ENCODE measurements at regions not wholly inside any gene's neighbourhood (a gene's known extent, or its start where the extent isn't known, plus 50 kb on each side); places are given as distances from the start of the nearest gene placed in this dataset.

- TF ChIP-seq, protein P1, sequence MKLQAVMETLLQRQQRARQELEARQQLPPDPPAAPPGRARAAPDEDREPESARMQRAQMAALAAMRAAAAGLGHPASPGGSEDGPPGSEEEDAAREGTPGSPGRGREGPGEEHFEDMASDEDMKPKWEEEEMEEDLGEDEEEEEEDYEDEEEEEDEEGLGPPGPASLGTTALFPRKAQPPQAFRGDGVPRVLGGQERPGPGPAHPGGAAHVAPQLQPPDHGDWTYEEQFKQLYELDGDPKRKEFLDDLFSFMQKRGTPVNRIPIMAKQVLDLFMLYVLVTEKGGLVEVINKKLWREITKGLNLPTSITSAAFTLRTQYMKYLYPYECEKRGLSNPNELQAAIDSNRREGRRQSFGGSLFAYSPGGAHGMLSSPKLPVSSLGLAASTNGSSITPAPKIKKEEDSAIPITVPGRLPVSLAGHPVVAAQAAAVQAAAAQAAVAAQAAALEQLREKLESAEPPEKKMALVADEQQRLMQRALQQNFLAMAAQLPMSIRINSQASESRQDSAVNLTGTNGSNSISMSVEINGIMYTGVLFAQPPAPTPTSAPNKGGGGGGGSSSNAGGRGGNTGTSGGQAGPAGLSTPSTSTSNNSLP (IDR thresholded peaks at IDR 0.05; ENCODE audit: low read depth, low read length): peak; percentile 66
- TF ChIP-seq, protein P2, sequence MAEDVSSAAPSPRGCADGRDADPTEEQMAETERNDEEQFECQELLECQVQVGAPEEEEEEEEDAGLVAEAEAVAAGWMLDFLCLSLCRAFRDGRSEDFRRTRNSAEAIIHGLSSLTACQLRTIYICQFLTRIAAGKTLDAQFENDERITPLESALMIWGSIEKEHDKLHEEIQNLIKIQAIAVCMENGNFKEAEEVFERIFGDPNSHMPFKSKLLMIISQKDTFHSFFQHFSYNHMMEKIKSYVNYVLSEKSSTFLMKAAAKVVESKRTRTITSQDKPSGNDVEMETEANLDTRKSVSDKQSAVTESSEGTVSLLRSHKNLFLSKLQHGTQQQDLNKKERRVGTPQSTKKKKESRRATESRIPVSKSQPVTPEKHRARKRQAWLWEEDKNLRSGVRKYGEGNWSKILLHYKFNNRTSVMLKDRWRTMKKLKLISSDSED (CRISPR knock-in tag; IDR thresholded peaks at IDR 0.05): no peak
Observed at GRCh38 chr3:124351430-124352148, 359.7 kb upstream of the ROPN1 start (continued).

- no peak overlapping the region for H3K9ac ChIP-seq (ENCODE audit: insufficient read depth, low read depth, low read length)
- POLR2A ChIA-PET: no interaction called here
- TF ChIP-seq POGZ (CRISPR knock-in tag; IDR thresholded peaks at IDR 0.05): no peak
- no peak for TF ChIP-seq MTA1 (CRISPR knock-in tag; IDR thresholded peaks at IDR 0.05; ENCODE audit: borderline replicate concordance)
- no peak for TF ChIP-seq TOPORS (CRISPR knock-in tag; IDR thresholded peaks at IDR 0.05)
- no peak for TF ChIP-seq YEATS2 (CRISPR knock-in tag; IDR thresholded peaks at IDR 0.05; ENCODE audit: borderline replicate concordance)
- no peak for TF ChIP-seq SRY (CRISPR knock-in tag; IDR thresholded peaks at IDR 0.05)
- TF ChIP-seq ZNF550 (CRISPR knock-in tag; IDR thresholded peaks at IDR 0.05; ENCODE audit: borderline replicate concordance): no peak
- TF ChIP-seq TEAD2 (CRISPR knock-in tag; IDR thresholded peaks at IDR 0.05): no peak
- no peak for TF ChIP-seq GLI4 (CRISPR knock-in tag; IDR thresholded peaks at IDR 0.05; ENCODE audit: borderline replicate concordance)
- no peak for TF ChIP-seq ZBTB42 (CRISPR knock-in tag; IDR thresholded peaks at IDR 0.05)
- TF ChIP-seq REPIN1 (CRISPR knock-in tag; IDR thresholded peaks at IDR 0.05; ENCODE audit: borderline replicate concordance, low read depth): no peak
- no peaks in the 10 kb centered on the region for H3K9me3 ChIP-seq (ENCODE audit: low read length)
- no peaks in the 10 kb centered on the region for H3K4me1 ChIP-seq (ENCODE audit: insufficient read depth, low read length)
- whole genome bisulfite sequencing (ENCODE audit: low lambda C conversion rate): 57% methylated on average over 3 of the region's 3 CpGs
- H3K27me3 ChIP-seq (ENCODE audit: control insufficient read depth in 1 of 2, insufficient read depth in 2 of 2, low read length in 2 of 2): no peaks in the 10 kb centered on the region
- no peak for DNase-seq (ENCODE audit: low spot score)
- in situ Hi-C loops (cut with HindIII; ENCODE audit: extremely low pct_ligation_motif_present, low pct_unique_long_range_greater_than_20kb) (loop anchor here (25.0 kb wide), 1 partner anchor 335 kb away; no protein-coding TSS in a partner anchor), intact Hi-C loops (cut with micrococcal nuclease; ENCODE audit: unreplicated experiment) (no loop called here)
- no peak overlapping the region for H2AFZ ChIP-seq (ENCODE audit: low read length)
- no peak overlapping the region for H3K4me3 ChIP-seq (replicated peaks in 1 of 3; ENCODE audit: insufficient read depth in 1 of 3, low read depth in 2 of 3, low read length in 3 of 3)
- no peaks in the 10 kb centered on the region for H4K20me1 ChIP-seq (ENCODE audit: insufficient read depth, low read length)
- H3K4me2 ChIP-seq (ENCODE audit: low read depth, low read length): no peak overlapping the region
- no peak for ATAC-seq
- no peaks in the 10 kb centered on the region for H3K36me3 ChIP-seq (replicated peaks in 1 of 2; ENCODE audit: control insufficient read depth in 1 of 2, insufficient read depth in 2 of 2, low read length in 2 of 2)
- H3K79me2 ChIP-seq (ENCODE audit: insufficient read depth, low read length): no peaks in the 10 kb centered on the region
- no TSS peak for BruUV-seq (replicated peaks)
- no peak for FAIRE-seq
- no peak overlapping the region for H3K27ac ChIP-seq (ENCODE audit: extremely low read length, insufficient read depth, low read length)
- CTCF ChIA-PET (ENCODE audit: low intra/inter-chr PET ratio, low total read pairs): interaction anchor here (1.2 to 4.0 kb wide), 2 partner anchors 116 to 198 kb away, joined by 5 to 17 read pairs; no protein-coding TSS in a partner anchor
Observed at GRCh38 chr3:124352149-124352539, 360.2 kb upstream of the ROPN1 start.

Data from HepG2 (cell line).